Keratinocyte (primary cell): ENCODE measurements at regions not wholly inside any gene's neighbourhood (a gene's known extent, or its start where the extent isn't known, plus 50 kb on each side); places are given as distances from the start of the nearest gene placed in this dataset.
"Not testable (repeated sequence)": the region's sequence is repeated elsewhere in the genome, so short reads cannot be mapped to it uniquely, and the experiment has no call there.

Experiments used
- DNase-seq: peaks from one replicate; pipeline ENCODE4 v3.0.0-alpha.2; 2011; ENCODE audit warnings: low read depth, missing footprints, low spot score
- FAIRE-seq: peaks from 2 replicates; lab custom pipeline; 2011; peaks lifted over from hg19 to GRCh38; lab: Jason Lieb, UNC
- H2AFZ ChIP-seq: 2 replicates; pipeline ENCODE4 v1.6.0; 2012; ENCODE audit warnings: low read length, control low read depth, inconsistent platforms; ENCODE audit not compliant: control insufficient read depth
- H3K27ac ChIP-seq: 2 replicates; pipeline ENCODE4 v1.5.1; 2011; ENCODE audit warnings: low read length; ENCODE audit not compliant: control insufficient read depth, insufficient read depth
- H3K27me3 ChIP-seq: 3 replicates; pipeline ENCODE4 v1.6.0; 2011; ENCODE audit warnings: low read length; ENCODE audit not compliant: control insufficient read depth, insufficient read depth; ENCODE audit errors: extremely low read depth
- H3K36me3 ChIP-seq, 2 experiments: 2 replicates in 1 of 2; 3 replicates in 1 of 2; pipeline ENCODE4 v1.5.1; 2011; ENCODE audit warnings: low read length in 2 of 2, mild to moderate bottlenecking in 1 of 2; ENCODE audit not compliant: control insufficient read depth in 2 of 2, insufficient read depth in 2 of 2; ENCODE audit errors: extremely low read depth in 1 of 2
- H3K4me1 ChIP-seq: 3 replicates; pipeline ENCODE4 v1.5.1; 2011; ENCODE audit warnings: low read length; ENCODE audit not compliant: control insufficient read depth, insufficient read depth; ENCODE audit errors: extremely low read depth
- H3K4me2 ChIP-seq: 3 replicates; pipeline ENCODE4 v1.6.0; 2011; ENCODE audit warnings: low read depth, low read length; ENCODE audit not compliant: control insufficient read depth, insufficient read depth; ENCODE audit errors: extremely low read depth
- H3K4me3 ChIP-seq, 3 experiments: fragments of 200-600 bp in 1 of 3; sonication (generic) in 1 of 3; 2 replicates in 2 of 3; 3 replicates in 1 of 3; pipeline ENCODE4 v1.5.1; 2011 to 2016; ENCODE audit warnings: low read length in 3 of 3, mild to moderate bottlenecking in 3 of 3, control low read depth in 2 of 3, inconsistent platforms in 1 of 3, low read depth in 1 of 3, mixed read lengths in 1 of 3, mixed run types in 1 of 3, moderate library complexity in 1 of 3; ENCODE audit not compliant: control insufficient read depth in 2 of 3, insufficient read depth in 2 of 3; ENCODE audit errors: extremely low read depth in 1 of 3
- H3K79me2 ChIP-seq: 2 replicates; pipeline ENCODE4 v1.6.0; 2012; ENCODE audit warnings: low read length; ENCODE audit not compliant: control insufficient read depth, insufficient read depth
- H3K9ac ChIP-seq: 3 replicates; pipeline ENCODE4 v1.6.0; 2011; ENCODE audit warnings: low read length; ENCODE audit not compliant: control insufficient read depth, insufficient read depth; ENCODE audit errors: extremely low read depth
- H3K9me1 ChIP-seq: 3 replicates; pipeline ENCODE4 v1.6.0; 2011; ENCODE audit warnings: low read length; ENCODE audit not compliant: control insufficient read depth, insufficient read depth; ENCODE audit errors: extremely low read depth
- H3K9me3 ChIP-seq: 2 replicates; pipeline ENCODE4 v1.5.1; 2012; ENCODE audit warnings: low read depth, low read length; ENCODE audit not compliant: control insufficient read depth
- H4K20me1 ChIP-seq: 3 replicates; pipeline ENCODE4 v1.6.0; 2011; ENCODE audit warnings: low read length; ENCODE audit not compliant: control insufficient read depth, insufficient read depth; ENCODE audit errors: extremely low read depth
- CTCF ChIP-seq, 3 experiments: IDR thresholded peaks in 1 of 3; conservative IDR thresholded peaks in 1 of 3; optimal IDR thresholded peaks in 1 of 3; 2 replicates in 2 of 3; 3 replicates in 1 of 3; pipeline versions ENCODE3 to v1.5.1; 2011; ENCODE audit warnings: low read length in 3 of 3, mild to moderate bottlenecking in 3 of 3, moderate library complexity in 2 of 3, control low read depth in 1 of 3, inconsistent platforms in 1 of 3; ENCODE audit not compliant: insufficient read depth in 2 of 3; ENCODE audit errors: extremely low read depth in 1 of 3
- EZH2 ChIP-seq: IDR thresholded peaks from one replicate; pipeline ENCODE4 v1.6.1; 2012; ENCODE audit warnings: inconsistent platforms, mild to moderate bottlenecking, low read length, moderate library complexity
- dilution Hi-C: fragments of 300-500 bp; cut with MboI; formaldehyde crosslinking; loops from one replicate; pipeline ENCODE4 v1.7.0; 2020; ENCODE audit warnings: low sequenced_read_pairs; ENCODE audit not compliant: extremely low pct_ligation_motif_present

DNA sequence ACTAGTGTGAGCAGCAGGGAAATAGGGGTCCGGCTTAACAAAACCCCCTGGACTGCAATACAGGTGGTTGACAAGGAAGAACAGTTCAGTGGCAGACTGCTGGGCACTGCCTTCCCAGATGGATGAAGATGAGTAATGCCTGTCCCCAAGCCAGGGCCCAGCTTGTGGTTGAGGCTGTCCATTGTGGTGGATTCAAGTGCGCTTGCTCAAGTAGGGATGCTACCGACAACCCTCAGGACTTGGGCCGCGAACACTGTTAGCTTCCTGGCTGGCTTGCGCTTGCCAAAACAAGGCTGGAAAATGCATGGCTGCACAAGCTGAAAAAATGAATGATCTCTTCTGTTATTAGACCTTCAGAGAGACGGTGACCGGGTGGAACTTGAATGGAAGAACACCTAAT lies 116.1 kb upstream of the ACBD5 start:
- dilution Hi-C loops: no loop called here
- H3K27me3 ChIP-seq: no peaks in the 10 kb centered on the region
- no peaks in the 10 kb centered on the region for H3K9me1 ChIP-seq
- DNase-seq (no peak), FAIRE-seq (no peak)
- TF ChIP-seq CTCF (optimal IDR thresholded peaks at IDR 0.05 in 1 of 3, IDR thresholded peaks at IDR 0.05 in 1 of 3, conservative IDR thresholded peaks at IDR 0.05 in 1 of 3; ENCODE audit: extremely low read depth in 1 of 3, insufficient read depth in 2 of 3, low read length in 3 of 3) (no peak), EZH2 (no peak)
- H3K9ac ChIP-seq: no peak overlapping the region
- no peaks in the 10 kb centered on the region for H3K4me1 ChIP-seq
- H3K79me2 ChIP-seq: no peaks in the 10 kb centered on the region
- no peaks in the 10 kb centered on the region for H3K36me3 ChIP-seq
- H3K4me2 ChIP-seq: no peak overlapping the region
- H3K9me3 ChIP-seq: no peaks in the 10 kb centered on the region
- no peaks in the 10 kb centered on the region for H4K20me1 ChIP-seq
- H3K27ac ChIP-seq: no peak overlapping the region
- H2AFZ ChIP-seq: no peak overlapping the region
- H3K4me3 ChIP-seq: no peak overlapping the region

GRCh38 chr10:27355918-27356573 lies 115.4 kb upstream of the ACBD5 start:
- DNase-seq: no peak
- dilution Hi-C loops: no loop called here

GRCh38 chr10:27354643-27355270 lies 114.2 kb upstream of the ACBD5 start:
- peak; percentile 23 for FAIRE-seq
- H3K79me2 ChIP-seq, H2AFZ ChIP-seq, H3K36me3 ChIP-seq, H3K4me3 ChIP-seq, H3K4me1 ChIP-seq, H4K20me1 ChIP-seq, H3K27ac ChIP-seq, H3K9ac ChIP-seq, DNase-seq, H3K27me3 ChIP-seq, H3K9me1 ChIP-seq, H3K9me3 ChIP-seq, dilution Hi-C loops: not testable (repeated sequence)
- H3K4me2 ChIP-seq: peak overlapping the region; percentile 22

More at GRCh38 chr10:27355918-27356573, 115.4 kb upstream of the ACBD5 start:
- Histone ChIP-seq H3K4me1 (no peaks in the 10 kb centered on the region), H3K4me3 (no peak overlapping the region), H2AFZ (no peak overlapping the region), H4K20me1 (no peaks in the 10 kb centered on the region), H3K36me3 (no peaks in the 10 kb centered on the region), H3K9ac (no peak overlapping the region), H3K9me1 (no peaks in the 10 kb centered on the region), H3K9me3 (no peaks in the 10 kb centered on the region), H3K27ac (no peak overlapping the region), H3K27me3 (no peaks in the 10 kb centered on the region), H3K79me2 (no peaks in the 10 kb centered on the region), H3K4me2 (no peak overlapping the region)
- FAIRE-seq: no peak
- no peak for TF ChIP-seq EZH2

DNA sequence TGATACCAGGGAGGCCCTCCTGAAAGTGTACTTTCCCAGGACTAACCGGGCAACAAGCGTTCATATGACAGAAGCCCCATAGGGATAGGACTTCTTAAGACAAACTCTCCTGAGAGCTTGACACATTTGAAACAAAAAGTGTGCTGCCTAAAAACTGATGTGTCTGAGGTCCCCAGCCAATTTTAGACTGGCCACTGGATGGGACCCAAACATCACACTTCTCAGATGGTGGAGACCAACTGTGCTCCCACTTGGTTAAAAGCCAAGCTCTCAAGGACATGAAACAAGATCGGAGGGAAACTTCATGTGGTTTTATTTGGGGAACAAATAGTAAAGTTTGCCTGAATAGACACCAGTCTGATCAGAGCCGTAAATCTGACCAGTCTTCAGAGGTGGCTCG lies 113.5 kb upstream of the ACBD5 start:
- H2AFZ ChIP-seq, H4K20me1 ChIP-seq, H3K9me3 ChIP-seq, H3K27ac ChIP-seq, H3K4me1 ChIP-seq, H3K36me3 ChIP-seq, H3K4me3 ChIP-seq, H3K4me2 ChIP-seq, DNase-seq, H3K27me3 ChIP-seq, H3K9ac ChIP-seq, H3K9me1 ChIP-seq, dilution Hi-C loops, H3K79me2 ChIP-seq: not testable (repeated sequence)
- FAIRE-seq: peak; percentile 17
